ENCODE measurements at regions not wholly inside any gene's neighbourhood (a gene's known extent, or its start where the extent isn't known, plus 50 kb on each side); places are given as distances from the start of the nearest gene placed in this dataset.

- Mint-ChIP-seq H3K27me3 (no peaks in the 10 kb centered on the region), H3K4me1 (no peaks in the 10 kb centered on the region), H3K4me3 (no peak overlapping the region), H3K27ac (no peak overlapping the region), H3K9me3 (peaks cover 6 to 12% of the 10 kb centered on the region in 2 donors), H3K36me3 (no peaks in the 10 kb centered on the region)
- ATAC-seq (replicated peaks) (no peak), DNase-seq (no peak)
Measured at GRCh38 chr3:64294771-64295170, 69.5 kb upstream of the PRICKLE2 start.

DNA sequence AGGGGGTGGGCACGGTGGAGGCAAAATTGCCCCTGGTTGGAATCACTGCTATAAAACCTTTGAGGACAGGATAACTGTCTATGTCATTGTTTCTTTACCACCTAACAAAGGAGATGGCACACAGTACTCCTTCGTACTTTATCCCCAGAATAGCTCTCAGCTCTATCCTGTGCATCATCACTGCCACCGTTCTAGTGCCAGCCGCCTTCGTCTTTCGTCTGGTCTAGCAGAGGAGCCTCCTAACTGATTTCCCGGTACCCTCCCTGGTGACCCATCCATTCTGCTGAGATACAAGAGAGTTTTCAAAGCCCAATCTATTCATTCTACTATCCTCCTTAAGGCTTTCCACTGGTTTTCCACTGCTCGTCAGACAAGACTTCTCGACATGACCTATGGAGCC, 67.9 kb upstream of the PRICKLE2 start:
- no peaks in the 10 kb centered on the region for H3K27me3 Mint-ChIP-seq
- no peak for ATAC-seq (replicated peaks)
- no peak overlapping the region for H3K4me3 Mint-ChIP-seq
- H3K36me3 Mint-ChIP-seq: no peaks in the 10 kb centered on the region
- H3K4me1 Mint-ChIP-seq: no peaks in the 10 kb centered on the region
- no peak overlapping the region for H3K27ac Mint-ChIP-seq
- peaks cover 5 to 12% of the 10 kb centered on the region in 2 donors for H3K9me3 Mint-ChIP-seq
- DNase-seq: no peak

DNA sequence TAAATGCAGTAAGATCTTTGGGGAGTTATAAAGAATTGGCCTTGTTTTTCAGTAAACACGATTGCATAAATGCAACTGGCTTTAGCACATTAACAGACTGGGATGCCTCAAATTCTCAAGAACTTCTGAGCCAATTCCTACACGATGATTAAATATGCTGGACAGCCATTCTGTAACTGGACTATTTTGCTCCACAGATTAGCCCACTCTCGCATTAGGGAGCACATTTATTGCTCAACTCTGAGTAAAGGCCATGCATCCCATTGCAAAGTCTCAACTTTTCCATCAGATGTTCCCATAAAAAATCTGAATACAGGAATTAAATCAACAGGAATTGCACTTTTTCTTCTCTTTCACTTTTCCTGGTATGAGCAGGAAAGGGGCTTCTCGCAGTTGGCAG, 66.7 kb upstream of the PRICKLE2 start:
- H3K9me3 Mint-ChIP-seq: peaks cover 1 to 6% of the 10 kb centered on the region in 2 donors
- H3K4me1 Mint-ChIP-seq: no peaks in the 10 kb centered on the region
- ATAC-seq (replicated peaks): no peak
- DNase-seq: no peak
- H3K36me3 Mint-ChIP-seq: no peaks in the 10 kb centered on the region
- H3K4me3 Mint-ChIP-seq: no peak overlapping the region
- H3K27ac Mint-ChIP-seq: no peak overlapping the region
- H3K27me3 Mint-ChIP-seq: no peaks in the 10 kb centered on the region

DNA sequence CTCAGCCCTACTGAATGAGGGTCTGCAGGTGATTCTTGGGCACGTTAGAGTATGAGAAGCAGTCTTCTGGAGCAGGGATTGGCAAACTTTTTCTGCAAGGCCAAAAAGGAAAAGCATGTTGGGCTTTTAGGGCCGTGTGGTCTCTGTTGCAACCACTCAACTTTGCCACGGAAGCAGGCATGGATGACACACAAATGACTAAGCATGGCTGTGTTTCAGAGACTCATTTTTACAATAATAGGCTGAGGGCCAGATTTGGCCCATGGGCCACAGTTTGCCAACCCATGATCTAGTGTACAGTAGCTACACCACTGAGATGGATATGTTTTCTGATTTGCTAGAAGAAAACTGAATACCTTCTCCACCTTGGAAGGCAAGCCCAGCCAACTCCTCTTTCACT, 66.1 kb upstream of the PRICKLE2 start:
- no peaks in the 10 kb centered on the region for H3K27me3 Mint-ChIP-seq
- H3K27ac Mint-ChIP-seq: no peak overlapping the region
- peaks cover 1 to 5% of the 10 kb centered on the region in 2 donors for H3K9me3 Mint-ChIP-seq
- DNase-seq (no peak), ATAC-seq (replicated peaks) (no peak)
- no peaks in the 10 kb centered on the region for H3K36me3 Mint-ChIP-seq
- no peak overlapping the region for H3K4me3 Mint-ChIP-seq
- no peaks in the 10 kb centered on the region for H3K4me1 Mint-ChIP-seq

GRCh38 chr3:64290864-64291263, 65.6 kb upstream of the PRICKLE2 start:
- ATAC-seq (replicated peaks) (no peak), DNase-seq (no peak)
- peaks cover 1 to 5% of the 10 kb centered on the region in 2 donors for H3K9me3 Mint-ChIP-seq
- H3K4me1 Mint-ChIP-seq: no peaks in the 10 kb centered on the region
- H3K27me3 Mint-ChIP-seq: no peaks in the 10 kb centered on the region
- no peaks in the 10 kb centered on the region for H3K36me3 Mint-ChIP-seq
- no peak overlapping the region for H3K4me3 Mint-ChIP-seq
- H3K27ac Mint-ChIP-seq: no peak overlapping the region

DNA sequence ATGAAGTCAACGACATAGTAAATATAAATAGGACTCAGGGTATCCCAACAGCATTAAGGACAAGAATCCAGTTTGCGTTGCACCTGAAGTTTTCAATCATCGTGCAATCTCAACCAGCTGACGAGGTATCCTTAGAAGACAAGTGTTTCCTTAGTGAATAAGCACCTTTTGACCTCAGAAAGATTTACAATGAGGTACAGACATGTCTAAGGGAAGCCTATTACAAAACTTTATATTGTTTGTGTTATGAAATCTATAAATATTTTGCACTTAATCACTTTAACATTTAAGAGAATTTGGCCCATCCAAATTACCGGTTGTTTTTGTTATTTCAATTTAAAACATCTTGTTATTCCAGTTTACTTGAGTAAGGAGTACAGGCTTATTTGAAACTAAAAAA, 64.9 kb upstream of the PRICKLE2 start:
- no peaks in the 10 kb centered on the region for H3K27me3 Mint-ChIP-seq
- no peaks in the 10 kb centered on the region for H3K36me3 Mint-ChIP-seq
- no peak for ATAC-seq (replicated peaks)
- no peak for DNase-seq
- no peaks in the 10 kb centered on the region for H3K4me1 Mint-ChIP-seq
- H3K27ac Mint-ChIP-seq: no peak overlapping the region
- peaks cover 1 to 5% of the 10 kb centered on the region in 2 donors for H3K9me3 Mint-ChIP-seq
- H3K4me3 Mint-ChIP-seq: no peak overlapping the region

- ATAC-seq (replicated peaks): no peak
- Mint-ChIP-seq H3K27me3 (no peaks in the 10 kb centered on the region), H3K4me1 (no peaks in the 10 kb centered on the region), H3K27ac (no peak overlapping the region), H3K36me3 (no peaks in the 10 kb centered on the region), H3K9me3 (peaks cover 1 to 5% of the 10 kb centered on the region in 2 donors), H3K4me3 (no peak overlapping the region)
- DNase-seq: no peak
Measured at GRCh38 chr3:64289622-64290021, 64.4 kb upstream of the PRICKLE2 start.

GRCh38 chr3:64278625-64279024, 53.4 kb upstream of the PRICKLE2 start:
- no peaks in the 10 kb centered on the region for H3K27me3 Mint-ChIP-seq
- ATAC-seq (replicated peaks): no peak
- DNase-seq: no peak
- peaks cover 0 to 2% of the 10 kb centered on the region in 2 donors for H3K9me3 Mint-ChIP-seq
- no peaks in the 10 kb centered on the region for H3K4me1 Mint-ChIP-seq
- H3K4me3 Mint-ChIP-seq: no peak overlapping the region
- no peaks in the 10 kb centered on the region for H3K36me3 Mint-ChIP-seq
- H3K27ac Mint-ChIP-seq: no peak overlapping the region

DNA sequence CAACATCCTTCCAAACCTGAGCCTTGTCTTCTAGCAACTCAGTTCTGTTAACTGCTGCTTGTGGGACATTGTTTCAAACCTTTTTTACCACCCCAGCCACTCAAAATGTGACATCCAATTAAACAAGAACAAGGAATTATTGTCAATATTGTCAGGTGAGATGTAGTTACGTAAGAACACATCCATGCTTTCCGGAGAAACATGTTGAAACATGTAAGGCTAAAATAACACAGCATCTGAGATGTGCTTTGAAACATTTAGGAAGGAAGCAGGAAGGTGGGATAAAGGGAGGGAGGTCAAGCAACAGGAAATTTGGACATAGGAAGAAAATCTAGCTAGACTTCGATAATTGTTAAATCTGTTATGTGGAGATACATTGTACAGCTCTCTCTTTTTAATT, 50.9 kb upstream of the PRICKLE2 start:
- Mint-ChIP-seq H3K4me1 (no peaks in the 10 kb centered on the region), H3K27me3 (no peaks in the 10 kb centered on the region), H3K36me3 (no peaks in the 10 kb centered on the region), H3K4me3 (no peak overlapping the region), H3K9me3 (no peaks in the 10 kb centered on the region), H3K27ac (no peak overlapping the region)
- DNase-seq: no peak
- ATAC-seq (replicated peaks): no peak

All from stimulated activated naive B cell treated with anti-CD40 and anti-IgM and Interleukin-4, amounts not matched to agents 10 μg/mL and 1 μg/mL and 100 μg/mL, for 72 hours (primary cell).